HepG2 (cell line): ENCODE measurements at regions not wholly inside any gene's neighbourhood (a gene's known extent, or its start where the extent isn't known, plus 50 kb on each side); places are given as distances from the start of the nearest gene placed in this dataset.

Experiments
- NFYC ChIP-seq: IDR thresholded peaks from 2 replicates; pipeline ENCODE4 v1.6.1; 2016; ENCODE audit warnings: missing genetic modification reagents, missing compliant biosample characterization
- ZNF687 ChIP-seq: sonication (generic); formaldehyde crosslinking; IDR thresholded peaks from 2 replicates; pipeline ENCODE4 v1.5.1; 2020; ENCODE audit warnings: mild to moderate bottlenecking, missing genetic modification reagents, moderate library complexity
- TF ChIP-seq, protein P1 (sequence below): sonication (generic); formaldehyde crosslinking; IDR thresholded peaks from 2 replicates; pipeline ENCODE4 v1.8.0; 2023; ENCODE audit warnings: mild to moderate bottlenecking, missing genetic modification reagents
- TF ChIP-seq, protein P2 (sequence below): IDR thresholded peaks from 2 replicates; pipeline ENCODE4 v1.6.1; 2016; ENCODE audit warnings: missing compliant biosample characterization, missing genetic modification reagents, borderline replicate concordance
- TF ChIP-seq, protein P3 (sequence below): sonication (generic); formaldehyde crosslinking; IDR thresholded peaks from 2 replicates; pipeline ENCODE4 v1.4.0; 2020; ENCODE audit warnings: missing genetic modification reagents

DNA sequence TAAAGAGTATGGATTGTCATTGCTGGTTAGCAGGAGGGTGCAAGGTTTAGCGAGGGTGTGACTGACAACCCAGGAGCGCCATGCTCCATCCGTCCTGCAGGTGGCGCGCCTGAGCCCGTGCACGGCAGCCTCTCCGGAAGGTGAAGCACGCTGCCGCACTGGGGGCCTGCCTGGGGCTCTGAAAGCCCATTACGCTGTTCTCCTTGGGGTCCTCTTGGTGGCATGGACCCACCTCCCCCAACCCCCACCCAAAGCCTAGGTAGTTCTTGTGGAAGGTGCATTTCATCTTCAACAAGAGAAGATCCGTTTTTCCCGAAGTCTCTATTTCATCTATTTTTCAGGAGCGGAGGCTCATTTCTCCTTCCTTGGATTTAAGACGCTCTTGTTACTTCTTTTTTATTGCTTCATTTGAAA lies 197.4 kb upstream of the KCNG1 start (continued):
- TF ChIP-seq, protein P1, sequence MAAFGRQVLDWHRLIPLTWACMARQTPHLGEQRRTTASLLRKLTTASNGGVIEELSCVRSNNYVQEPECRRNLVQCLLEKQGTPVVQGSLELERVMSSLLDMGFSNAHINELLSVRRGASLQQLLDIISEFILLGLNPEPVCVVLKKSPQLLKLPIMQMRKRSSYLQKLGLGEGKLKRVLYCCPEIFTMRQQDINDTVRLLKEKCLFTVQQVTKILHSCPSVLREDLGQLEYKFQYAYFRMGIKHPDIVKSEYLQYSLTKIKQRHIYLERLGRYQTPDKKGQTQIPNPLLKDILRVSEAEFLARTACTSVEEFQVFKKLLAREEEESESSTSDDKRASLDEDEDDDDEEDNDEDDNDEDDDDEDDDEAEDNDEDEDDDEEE, result 0 out of 2 replicates have a peak, but pooled peaks have one; percentile 37
- TF ChIP-seq, protein P2, sequence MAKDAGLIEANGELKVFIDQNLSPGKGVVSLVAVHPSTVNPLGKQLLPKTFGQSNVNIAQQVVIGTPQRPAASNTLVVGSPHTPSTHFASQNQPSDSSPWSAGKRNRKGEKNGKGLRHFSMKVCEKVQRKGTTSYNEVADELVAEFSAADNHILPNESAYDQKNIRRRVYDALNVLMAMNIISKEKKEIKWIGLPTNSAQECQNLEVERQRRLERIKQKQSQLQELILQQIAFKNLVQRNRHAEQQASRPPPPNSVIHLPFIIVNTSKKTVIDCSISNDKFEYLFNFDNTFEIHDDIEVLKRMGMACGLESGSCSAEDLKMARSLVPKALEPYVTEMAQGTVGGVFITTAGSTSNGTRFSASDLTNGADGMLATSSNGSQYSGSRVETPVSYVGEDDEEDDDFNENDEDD (CRISPR knock-in tag), result no peak
- no peak for TF ChIP-seq NFYC (CRISPR knock-in tag)
- TF ChIP-seq, protein P3, sequence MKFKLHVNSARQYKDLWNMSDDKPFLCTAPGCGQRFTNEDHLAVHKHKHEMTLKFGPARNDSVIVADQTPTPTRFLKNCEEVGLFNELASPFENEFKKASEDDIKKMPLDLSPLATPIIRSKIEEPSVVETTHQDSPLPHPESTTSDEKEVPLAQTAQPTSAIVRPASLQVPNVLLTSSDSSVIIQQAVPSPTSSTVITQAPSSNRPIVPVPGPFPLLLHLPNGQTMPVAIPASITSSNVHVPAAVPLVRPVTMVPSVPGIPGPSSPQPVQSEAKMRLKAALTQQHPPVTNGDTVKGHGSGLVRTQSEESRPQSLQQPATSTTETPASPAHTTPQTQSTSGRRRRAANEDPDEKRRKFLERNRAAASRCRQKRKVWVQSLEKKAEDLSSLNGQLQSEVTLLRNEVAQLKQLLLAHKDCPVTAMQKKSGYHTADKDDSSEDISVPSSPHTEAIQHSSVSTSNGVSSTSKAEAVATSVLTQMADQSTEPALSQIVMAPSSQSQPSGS, result no peak
- 0 out of 2 replicates have a peak, but pooled peaks have one; percentile 45 for TF ChIP-seq ZNF687 (CRISPR knock-in tag)
